ENCODE measurements at regions not wholly inside any gene's neighbourhood (a gene's known extent, or its start where the extent isn't known, plus 50 kb on each side); places are given as distances from the start of the nearest gene placed in this dataset.

DNA sequence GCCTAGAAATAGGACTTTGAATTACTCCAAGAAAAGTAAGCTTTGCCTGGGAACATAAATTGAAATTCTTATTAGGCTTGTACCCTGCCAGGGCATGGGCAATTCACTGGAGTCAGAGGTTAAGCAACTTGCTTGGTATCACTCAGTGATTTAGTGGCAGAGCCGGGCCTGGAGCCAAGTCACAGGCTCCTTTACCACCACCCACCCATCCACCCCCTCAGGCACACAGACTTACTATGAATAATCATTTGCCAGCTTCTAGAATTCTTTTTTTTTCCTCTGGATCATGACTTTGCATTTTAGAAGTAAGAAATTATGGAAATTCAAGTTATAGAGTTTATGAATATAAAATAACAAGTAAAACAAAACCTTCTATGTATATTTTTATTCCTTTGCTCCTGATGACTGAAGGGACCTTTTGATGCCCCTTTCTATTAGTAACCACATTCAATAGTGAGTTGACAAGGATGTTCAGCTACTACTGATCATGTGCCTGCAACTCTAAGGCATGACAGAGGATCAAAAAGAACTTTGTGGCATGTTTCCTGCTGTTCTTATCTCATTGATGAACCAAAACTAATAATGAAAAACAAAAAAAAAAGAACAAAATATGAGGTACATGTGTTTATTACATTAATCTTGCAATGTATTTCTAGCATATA lies 614.7 kb downstream of the TLR4 start:
- DNase-seq: no peak

DNA sequence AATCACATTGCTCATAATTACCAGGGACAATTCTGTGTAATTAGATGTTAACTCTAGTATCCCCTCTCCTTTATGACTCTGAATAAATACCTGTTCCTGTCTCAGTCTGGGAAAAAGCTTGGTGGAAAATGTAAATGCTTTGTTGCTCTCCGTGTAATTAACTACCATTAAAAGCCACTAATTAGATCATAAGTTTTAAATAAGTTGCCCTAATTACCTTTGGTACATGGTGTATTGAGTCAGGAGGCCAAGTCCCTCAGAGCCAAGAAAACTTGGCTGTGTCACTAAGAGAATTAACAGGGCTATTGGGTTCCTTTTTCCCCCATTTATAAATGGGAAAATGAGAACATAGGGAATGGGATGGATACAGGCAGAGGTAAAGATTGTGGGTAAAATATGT lies 617.6 kb downstream of the TLR4 start:
- no peak for DNase-seq

DNA sequence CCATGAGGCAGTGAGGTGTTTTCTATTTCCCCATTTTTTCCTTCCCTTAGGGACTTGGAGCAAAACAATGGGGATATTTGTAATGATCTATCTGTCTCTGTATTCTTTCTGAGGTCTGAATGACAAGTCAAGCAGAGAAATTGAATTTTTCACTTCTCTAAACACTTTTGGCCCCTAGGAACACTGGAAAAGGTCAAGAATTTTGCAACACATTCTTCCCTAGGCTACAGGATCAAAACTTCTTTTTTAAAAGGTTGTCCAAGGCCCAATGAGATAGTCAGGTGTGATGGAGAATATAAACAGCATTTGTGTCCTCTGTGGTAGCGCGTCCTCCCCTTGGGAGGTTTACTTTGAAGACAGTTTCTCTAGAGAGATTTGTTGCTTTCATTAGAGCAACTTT lies 620.5 kb downstream of the TLR4 start:
- DNase-seq: no peak

DNA sequence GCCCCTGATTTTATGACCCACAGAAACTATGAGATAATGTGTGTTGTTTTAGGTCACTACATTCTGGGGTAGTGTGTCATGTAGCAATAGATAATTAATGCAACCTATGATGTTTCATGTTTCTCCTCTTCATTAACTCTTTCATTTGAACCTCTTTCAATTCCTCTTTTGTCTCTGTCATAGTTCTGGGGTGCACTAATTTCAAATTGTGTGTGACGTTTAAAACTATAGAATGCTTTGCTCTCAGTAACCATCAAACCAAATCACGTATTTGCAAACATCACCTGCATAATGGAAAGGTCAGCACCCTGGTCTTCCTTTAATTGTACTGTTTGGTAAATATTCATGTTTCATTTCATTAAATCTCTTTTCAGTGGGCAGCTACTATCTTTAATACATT lies 621.6 kb downstream of the TLR4 start:
- DNase-seq: no peak

DNA sequence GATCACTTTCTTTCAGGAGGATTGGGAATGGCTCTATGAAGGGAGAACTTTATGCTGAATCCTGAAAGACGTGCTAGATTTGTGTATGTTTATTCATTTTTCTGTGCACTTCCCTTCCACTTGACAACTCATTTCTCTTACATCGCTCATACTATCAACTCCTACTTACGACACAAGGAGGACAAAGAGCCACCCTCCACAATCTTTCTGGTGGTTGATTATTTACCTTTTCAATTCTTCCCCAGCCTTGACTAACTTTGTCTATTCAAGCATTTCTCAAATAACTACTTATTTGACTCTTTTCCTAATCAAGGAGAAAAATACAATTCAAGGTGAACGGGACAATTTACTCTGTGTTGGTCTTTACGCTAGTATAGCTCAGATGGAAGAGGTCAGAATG lies 622.1 kb downstream of the TLR4 start:
- DNase-seq: no peak

DNA sequence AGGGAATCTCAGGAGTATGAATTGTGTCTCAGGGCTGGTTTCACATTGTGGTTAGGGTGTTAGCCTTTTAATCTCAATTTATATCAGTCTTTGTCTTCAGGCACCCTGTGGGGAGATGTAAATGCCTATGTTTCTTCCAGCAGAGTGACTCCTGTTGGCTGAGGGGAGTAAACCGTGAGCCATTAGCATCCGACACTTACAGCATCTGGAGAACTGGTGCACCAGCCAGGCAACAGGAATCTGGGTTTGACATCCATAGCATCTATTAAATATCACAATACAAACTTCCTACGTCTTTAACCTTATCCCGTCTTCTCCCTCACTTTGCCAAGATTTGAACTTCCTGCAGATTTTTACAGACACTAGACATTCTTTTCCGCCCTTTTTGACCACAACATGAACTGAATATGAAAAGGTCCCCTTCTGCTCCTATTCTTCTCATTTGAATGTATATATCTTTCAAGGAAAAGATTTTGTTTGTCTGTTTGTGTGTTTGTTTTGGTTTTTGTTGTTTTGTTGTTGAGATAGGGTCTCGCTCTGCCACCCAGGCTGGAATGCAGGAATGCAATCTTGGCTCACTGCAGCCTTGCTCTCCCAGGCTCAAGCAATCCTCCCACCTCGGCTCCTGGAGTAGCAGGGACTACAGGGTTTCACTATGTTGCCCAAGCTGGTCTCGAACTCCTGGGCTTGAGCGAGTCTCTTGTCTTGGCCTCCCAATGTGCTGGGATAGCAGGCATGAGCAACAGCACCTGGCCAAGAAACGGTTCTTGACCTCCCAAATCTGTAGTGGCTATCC lies 626.2 kb downstream of the TLR4 start:
- no peak for DNase-seq

DNA sequence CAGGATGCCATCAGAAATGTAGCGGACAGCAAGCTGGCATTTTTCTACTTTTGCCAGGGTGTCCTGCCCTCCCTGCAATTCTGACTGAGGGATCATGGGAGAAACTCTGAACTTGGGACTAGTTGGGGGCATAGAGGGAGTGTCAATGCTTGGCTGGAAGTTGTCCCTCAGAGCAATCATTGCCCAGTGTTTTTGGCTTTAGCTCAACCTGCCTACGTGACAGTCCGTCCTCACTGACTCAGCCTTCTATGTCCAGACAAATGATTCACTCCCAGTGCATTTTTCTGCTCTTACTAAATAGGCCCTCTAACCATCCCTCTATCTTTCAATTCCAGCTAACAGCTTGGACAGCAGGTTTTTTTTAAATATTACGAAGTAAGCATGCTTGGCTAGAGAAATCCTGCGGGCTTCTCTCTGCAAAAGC lies 627.4 kb downstream of the TLR4 start:
- DNase-seq: no peak

DNA sequence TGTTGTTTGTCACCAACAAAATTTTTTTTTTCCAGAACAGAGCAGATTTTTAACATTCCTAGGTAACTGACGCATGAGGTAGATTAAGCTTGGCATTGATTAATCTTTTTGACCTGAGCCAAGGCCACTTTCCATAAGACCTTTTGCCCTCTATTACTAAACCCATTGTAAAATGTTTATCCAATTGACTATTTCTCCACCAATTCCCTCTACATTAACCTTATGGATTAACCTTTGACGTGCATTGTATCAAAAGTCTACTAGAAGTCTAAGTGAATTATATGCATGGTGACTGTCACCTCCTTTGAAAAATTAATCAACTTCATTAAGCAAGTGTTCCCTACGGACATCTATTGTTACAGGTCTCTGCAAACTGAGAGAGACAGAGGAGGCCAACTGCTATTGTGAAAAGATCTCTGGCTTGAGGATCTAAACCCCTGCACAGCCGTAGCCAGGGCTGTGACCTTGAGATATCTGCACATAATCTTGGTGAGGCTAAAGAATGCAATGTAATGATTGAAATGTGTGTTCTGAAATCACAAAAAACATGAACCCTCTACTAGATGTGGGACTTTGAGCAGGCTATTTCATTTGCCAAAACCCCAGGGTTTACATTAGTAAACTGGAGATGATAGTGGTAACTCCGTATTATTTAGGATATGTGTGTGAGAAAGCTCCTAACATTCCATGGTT lies 632.2 kb downstream of the TLR4 start:
- no peak for DNase-seq

DNA sequence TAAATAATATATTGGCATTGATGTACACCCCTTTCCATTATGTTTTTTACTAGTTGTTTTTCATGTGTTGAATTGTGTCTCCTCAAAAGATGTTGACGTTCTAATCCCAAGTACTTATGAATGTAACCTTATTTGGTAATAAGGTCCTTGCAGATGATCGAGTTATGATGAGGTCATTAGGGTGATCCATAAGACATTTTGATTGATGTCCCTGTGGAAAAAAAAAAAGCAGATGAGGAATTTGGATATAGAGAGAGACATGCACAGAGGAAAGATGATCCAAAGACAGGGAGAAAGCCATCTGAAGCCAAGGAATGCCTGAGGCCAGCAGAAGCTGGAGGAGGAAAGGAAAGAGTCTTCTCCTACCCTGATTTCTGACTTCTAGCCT lies 632.7 kb downstream of the TLR4 start:
- no peak for DNase-seq

DNA sequence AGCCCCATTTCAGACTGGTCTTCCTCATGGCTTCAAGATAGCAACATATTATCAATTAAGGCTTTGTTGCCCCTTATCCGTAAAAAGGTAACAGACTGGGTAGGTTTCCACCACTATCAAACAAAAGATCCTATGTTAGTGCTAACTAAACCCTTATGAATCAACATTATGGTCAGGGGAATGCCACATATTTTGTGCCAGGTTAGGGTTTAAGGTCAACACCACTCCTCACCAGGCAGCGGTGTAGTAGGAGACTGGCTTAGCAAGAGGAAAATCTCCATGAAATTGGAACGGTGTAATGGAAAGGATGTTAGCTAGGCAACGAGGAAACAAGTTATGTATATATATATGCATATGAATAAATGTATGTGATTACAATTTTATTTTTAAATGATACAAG lies 655.8 kb downstream of the TLR4 start:
- DNase-seq: no peak

DNA sequence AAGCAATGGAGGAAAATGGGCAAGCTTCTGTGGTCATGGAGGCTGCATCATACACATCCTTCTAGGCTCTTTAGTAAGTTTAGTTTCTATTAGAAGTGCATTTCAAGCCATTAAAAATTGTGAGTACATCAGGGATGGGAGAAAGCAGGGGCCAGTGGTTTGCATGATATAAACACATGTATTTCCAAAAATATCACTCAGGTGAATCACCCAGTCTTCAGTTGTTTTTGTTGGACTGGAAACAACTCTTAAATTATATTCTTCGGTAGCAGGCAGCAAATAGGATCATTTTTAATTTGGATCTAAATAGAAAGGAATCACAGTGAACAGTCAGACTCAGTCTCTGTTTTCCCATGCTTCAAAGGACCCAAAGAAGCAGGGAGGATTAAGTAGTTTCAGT lies 657.9 kb downstream of the TLR4 start:
- no peak for DNase-seq

DNA sequence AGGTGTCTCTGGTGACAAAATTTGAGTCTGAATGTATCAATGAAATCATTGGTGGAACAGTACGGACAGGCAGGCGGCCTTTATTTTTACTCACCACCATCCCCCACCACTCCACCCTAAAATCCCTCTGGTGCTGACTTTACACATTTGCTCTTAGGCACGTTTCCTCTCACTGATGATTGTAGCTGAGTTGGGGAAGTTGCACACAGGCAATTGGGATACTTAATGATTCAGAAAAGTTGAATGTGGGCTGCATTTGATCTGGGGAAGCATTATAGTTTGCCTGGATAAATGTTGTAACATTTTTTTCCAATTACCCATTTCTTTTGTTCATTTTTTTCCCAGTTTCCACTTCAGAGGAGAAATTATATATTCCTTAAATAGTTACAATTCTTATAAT lies 658.4 kb downstream of the TLR4 start:
- no peak for DNase-seq

DNA sequence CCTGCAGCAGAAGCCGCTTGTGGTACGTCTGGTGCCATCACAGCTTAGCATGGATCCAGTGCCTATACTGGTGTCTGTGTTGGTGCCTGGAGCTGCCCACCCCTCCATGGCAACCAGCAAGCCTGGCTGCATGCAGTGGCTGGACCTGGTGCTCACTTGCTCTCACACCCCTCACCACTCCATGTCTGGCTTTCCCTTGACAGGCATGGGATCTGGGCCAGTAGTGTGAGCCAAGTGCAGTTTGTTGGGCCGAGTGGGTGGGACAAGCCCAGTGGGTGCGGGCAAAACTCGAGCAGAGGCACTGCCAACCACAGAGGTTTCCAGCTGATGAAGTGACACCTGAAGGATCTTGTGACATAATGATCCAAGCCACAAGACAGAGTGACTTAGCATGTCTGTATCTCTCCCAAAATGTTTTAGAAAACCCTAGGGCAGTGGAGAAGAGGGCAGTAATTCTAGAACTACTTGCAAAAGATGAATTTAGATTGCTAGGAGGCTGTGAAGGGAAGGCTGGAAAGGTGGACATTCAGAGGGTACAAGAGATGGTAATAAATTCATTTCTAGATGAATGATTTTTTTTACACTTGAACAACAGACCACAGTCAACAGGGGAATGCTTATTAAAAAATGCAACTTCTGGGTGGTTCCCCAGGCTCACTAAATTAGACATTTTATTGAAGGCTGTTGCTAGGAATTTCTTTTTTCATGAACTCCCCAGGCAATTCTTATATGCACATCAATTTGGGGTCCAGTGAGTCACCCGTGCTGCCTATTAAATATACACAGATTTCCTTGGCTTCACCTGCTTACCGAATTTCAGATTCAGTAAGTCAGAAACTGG lies 660.3 kb downstream of the TLR4 start:
- DNase-seq: no peak

DNA sequence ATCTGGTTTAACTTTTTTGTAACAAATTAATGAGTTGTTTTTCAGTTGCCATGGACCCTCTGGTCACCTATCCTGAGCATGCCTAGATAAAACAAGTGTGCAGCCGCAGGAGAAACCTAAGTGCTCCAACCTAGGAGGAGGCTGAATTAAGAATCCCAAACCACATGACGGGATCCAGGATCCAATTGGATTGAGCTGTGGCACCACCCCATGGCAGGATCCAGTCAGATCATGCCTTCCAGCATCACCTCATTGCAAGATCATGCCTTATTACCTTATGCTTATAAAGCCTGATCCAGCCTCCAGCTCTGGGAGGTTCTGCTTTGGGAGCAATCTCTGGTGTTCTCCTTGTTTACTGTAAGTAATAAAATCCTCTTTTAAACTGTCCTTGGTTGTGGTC lies 662.0 kb downstream of the TLR4 start:
- DNase-seq: no peak

DNA sequence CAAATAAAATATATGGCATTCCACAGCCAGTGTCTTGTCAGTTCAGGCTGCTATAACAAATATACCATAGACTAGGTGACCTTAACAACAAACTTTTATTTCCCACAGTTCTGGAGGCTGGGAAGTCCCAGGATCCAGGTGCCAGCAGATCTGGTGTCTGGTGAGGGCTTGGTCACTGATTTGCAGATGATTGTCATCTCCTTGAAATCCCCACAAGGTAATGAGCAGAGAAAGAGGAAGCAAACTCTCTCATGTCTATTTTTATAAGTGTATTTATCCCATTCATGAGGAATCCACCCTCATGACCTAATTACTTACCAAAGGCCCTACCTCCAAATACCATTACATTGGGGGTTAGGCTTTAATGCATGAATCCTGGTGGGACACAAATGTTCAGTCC lies 663.2 kb downstream of the TLR4 start:
- no peak for DNase-seq

DNA sequence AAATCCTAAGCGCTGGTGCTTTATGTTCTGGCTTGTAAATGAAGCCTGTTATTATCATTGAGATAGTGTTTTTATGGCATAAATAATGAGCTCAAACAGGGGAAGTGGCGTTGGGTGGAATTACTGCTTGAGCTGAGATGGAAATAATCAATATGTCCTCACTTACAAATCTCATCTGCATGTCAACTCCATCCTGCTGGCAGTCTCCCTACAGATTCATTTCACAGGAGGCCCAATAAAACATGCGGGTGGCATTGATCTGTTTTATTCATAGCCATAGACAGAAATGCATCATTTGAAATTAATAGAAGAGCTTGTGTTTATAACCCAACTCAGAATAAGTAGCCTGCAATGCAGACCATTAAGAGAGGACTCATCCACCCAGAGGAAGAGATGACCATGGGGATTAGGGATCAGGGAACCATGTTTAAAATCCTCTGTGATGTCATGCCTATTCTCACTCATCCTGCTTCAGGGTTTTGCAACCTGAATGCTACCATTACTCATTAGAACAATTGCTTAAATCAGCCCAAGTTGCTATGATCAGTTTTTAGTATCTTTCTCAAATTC lies 680.4 kb downstream of the TLR4 start:
- DNase-seq: no peak

DNA sequence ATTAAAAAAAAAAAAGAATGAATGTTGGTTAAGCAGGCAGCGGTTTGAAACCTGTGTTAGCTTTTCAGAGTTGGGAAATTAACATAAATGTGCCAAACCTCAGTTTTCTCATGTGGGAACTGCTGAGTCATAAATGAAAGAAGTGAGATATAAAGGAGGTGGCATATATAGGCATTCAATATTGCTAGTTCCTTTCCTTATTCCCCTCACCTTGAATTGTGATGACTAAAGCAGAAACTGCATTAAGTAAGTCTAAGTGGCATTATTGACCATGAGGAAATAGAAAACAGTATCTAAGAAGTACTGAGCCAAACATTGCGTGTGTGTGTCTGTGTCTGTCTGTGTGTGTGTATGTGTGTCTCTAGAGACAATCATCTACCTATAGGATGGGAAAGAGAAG lies 691.2 kb downstream of the TLR4 start:
- DNase-seq: no peak

DNA sequence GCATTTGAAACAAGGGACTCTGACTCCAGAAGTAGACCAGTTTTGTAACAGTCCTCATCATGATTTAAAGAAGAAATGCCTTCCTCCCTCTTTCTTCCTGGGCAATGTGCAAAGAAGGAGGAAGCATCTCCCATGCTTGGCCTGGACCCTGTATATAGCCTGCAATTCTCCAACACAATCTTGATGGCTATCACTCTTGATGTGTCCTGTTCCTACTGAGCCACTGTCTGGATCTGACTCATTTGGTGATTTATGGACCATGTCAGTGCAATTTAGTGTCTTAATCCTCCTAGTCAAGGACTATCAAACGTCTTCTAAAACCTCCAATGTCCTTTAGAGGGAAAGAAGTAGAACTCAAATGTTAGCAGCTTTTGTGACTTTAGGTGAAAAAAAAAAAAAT lies 697.3 kb downstream of the TLR4 start:
- no peak for DNase-seq

DNA sequence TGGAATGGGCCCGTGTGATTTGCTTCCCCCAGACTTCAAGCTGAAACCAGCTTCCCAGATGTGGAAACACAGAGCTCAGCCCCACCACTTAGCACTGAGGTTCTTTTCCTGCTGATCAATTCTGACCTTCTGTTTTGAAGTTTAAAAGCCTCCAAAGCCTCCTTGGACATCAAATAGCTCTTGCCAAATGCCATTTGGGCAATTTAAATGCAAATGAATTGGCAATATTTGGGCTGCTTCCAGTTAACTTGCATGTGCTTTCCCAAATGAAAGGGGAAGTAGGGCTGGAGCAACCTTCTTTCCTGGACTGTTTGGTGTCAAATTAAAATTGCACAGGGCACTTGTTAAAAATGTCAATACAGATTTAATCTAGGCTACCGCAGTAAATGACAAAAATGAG lies 710.5 kb downstream of the TLR4 start:
- no peak for DNase-seq

DNA sequence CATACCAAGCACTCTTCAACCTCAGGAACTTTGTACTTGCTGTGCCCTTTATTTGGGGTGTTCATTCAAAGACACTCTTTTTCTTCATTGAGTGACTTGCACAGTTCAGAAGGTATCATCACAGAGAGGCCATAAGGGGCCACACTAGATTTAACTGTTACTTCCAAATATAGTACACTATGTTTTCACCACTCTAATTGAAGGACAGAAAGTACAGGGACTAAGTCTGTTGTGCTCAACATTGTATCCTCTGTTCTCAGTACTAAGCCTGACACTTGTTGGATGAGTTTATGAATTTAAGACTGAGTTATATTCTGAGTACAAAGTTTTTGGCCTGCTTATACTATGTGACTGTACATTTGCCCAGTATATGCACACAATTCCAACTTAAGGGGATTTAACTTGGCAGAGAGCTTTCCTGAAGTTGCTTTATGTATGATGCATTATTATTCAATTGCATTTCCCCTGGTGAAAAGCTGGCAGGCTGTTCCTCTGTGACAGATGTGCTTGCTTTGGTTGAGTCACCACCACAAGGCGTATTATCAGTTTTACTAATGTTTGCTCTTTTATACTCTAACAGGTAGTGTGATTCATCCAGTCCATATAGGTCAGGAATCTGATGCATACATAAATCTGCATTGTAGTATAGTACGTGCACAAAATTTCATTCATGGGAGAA lies 714.8 kb downstream of the TLR4 start:
- no peak for DNase-seq

DNA sequence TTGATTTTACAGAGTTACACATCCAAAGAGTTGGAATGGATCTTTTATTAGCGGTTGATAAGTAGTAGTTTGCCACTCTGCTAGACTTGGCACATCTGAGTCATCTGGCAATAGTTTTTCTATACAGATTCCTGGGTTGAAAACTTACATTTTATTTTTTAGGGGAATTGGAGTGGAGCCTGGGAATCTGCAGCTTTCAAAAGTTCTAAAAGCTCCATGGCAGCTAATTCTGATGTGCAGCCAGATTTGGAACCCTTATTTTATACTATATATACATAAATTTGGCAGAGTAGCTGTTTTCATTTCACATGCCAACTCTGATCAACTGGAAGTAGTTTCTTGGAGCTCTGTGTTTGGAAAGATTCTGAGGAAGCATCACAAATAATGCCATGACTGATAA lies 715.5 kb downstream of the TLR4 start:
- DNase-seq: no peak

DNA sequence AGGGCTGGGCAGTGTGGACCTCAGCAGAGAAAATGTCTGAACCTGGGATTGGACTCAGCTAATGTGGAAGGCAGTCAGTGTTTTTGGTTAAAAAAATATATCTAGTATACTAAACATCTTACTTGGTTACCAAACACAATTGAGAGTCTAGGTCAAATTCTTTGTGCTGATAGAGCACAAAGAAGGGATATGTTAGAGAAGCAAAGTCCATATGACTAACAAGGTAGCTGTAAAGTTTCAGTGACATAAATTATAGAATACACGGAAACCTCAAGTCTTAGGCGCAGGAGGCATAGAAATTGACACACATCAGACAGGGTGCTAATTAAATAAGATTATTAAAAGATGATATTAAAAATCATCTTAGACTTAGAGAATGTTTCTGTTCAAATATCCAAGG lies 718.3 kb downstream of the TLR4 start:
- no peak for DNase-seq

Measured in CD4-positive, alpha-beta T cell treated with Interleukin-6 for 4 hours (primary cell).